ENCODE measurements at regions not wholly inside any gene's neighbourhood (a gene's known extent, or its start where the extent isn't known, plus 50 kb on each side); places are given as distances from the start of the nearest gene placed in this dataset.

- Histone ChIP-seq H3K27ac (no peak overlapping the region), H3K4me3 (no peak overlapping the region), H3K9me2 (replicated peaks; ENCODE audit: insufficient read depth) (no peaks in the 10 kb centered on the region), H2AFZ (no peak overlapping the region), H4K20me1 (ENCODE audit: insufficient read depth, poor library complexity, severe bottlenecking) (no peaks in the 10 kb centered on the region), H3K36me3 (replicated peaks; ENCODE audit: insufficient read depth, low read depth) (no peaks in the 10 kb centered on the region), H3K79me2 (no peaks in the 10 kb centered on the region), H3K4me1 (ENCODE audit: insufficient read depth) (no peaks in the 10 kb centered on the region), H3K27me3 (no peaks in the 10 kb centered on the region), H3K9me3 (ENCODE audit: low read depth) (no peaks in the 10 kb centered on the region), H3K4me2 (no peak overlapping the region)
- no peak for DNase-seq (ENCODE audit: low spot score)
- no peak for TF ChIP-seq EZH2phosphoT487 (IDR thresholded peaks at IDR 0.05; ENCODE audit: low read depth, severe bottlenecking, unreplicated experiment)
- TF ChIP-seq, protein P1, sequence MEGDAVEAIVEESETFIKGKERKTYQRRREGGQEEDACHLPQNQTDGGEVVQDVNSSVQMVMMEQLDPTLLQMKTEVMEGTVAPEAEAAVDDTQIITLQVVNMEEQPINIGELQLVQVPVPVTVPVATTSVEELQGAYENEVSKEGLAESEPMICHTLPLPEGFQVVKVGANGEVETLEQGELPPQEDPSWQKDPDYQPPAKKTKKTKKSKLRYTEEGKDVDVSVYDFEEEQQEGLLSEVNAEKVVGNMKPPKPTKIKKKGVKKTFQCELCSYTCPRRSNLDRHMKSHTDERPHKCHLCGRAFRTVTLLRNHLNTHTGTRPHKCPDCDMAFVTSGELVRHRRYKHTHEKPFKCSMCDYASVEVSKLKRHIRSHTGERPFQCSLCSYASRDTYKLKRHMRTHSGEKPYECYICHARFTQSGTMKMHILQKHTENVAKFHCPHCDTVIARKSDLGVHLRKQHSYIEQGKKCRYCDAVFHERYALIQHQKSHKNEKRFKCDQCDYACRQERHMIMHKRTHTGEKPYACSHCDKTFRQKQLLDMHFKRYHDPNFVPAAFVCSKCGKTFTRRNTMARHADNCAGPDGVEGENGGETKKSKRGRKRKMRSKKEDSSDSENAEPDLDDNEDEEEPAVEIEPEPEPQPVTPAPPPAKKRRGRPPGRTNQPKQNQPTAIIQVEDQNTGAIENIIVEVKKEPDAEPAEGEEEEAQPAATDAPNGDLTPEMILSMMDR (IDR thresholded peaks at IDR 0.05; ENCODE audit: poor library complexity): no peak
- no peak for TF ChIP-seq EZH2 (IDR thresholded peaks at IDR 0.05; ENCODE audit: borderline replicate concordance)
- WGBS (ENCODE audit: low lambda C conversion rate, missing lambda C conversion rate): 88% methylated on average over 35 of the region's 36 CpGs
Measured at GRCh38 chr10:131402771-131403650, 91.5 kb upstream of the TCERG1L start.

- TF ChIP-seq EZH2phosphoT487 (IDR thresholded peaks at IDR 0.05; ENCODE audit: low read depth, severe bottlenecking, unreplicated experiment) (no peak), EZH2 (IDR thresholded peaks at IDR 0.05; ENCODE audit: borderline replicate concordance) (no peak)
- TF ChIP-seq, protein P1 (IDR thresholded peaks at IDR 0.05; ENCODE audit: poor library complexity): no peak
- Histone ChIP-seq H3K27me3 (no peaks in the 10 kb centered on the region), H3K9me3 (ENCODE audit: low read depth) (no peaks in the 10 kb centered on the region), H3K9me2 (replicated peaks; ENCODE audit: insufficient read depth) (no peaks in the 10 kb centered on the region), H3K4me3 (no peak overlapping the region), H3K79me2 (no peaks in the 10 kb centered on the region), H3K36me3 (replicated peaks; ENCODE audit: insufficient read depth, low read depth) (no peaks in the 10 kb centered on the region), H3K4me1 (ENCODE audit: insufficient read depth) (no peaks in the 10 kb centered on the region), H3K27ac (no peak overlapping the region), H3K4me2 (no peak overlapping the region), H2AFZ (no peak overlapping the region), H4K20me1 (ENCODE audit: insufficient read depth, poor library complexity, severe bottlenecking) (no peaks in the 10 kb centered on the region)
- 80% methylated on average over 7 of the region's 7 CpGs for WGBS (ENCODE audit: low lambda C conversion rate, missing lambda C conversion rate)
- DNase-seq (ENCODE audit: low spot score): no peak
Measured at GRCh38 chr10:131403936-131404335, 92.4 kb upstream of the TCERG1L start.

GRCh38 chr10:131404886-131405285 is 93.4 kb upstream of the TCERG1L start:
- H3K79me2 ChIP-seq: no peaks in the 10 kb centered on the region
- H2AFZ ChIP-seq: no peak overlapping the region
- H3K27me3 ChIP-seq: no peaks in the 10 kb centered on the region
- WGBS (ENCODE audit: low lambda C conversion rate, missing lambda C conversion rate): 93% methylated on average over 10 of the region's 10 CpGs
- H3K9me3 ChIP-seq (ENCODE audit: low read depth): no peaks in the 10 kb centered on the region
- no peak overlapping the region for H3K4me2 ChIP-seq
- no peak overlapping the region for H3K27ac ChIP-seq
- DNase-seq (ENCODE audit: low spot score): no peak
- H4K20me1 ChIP-seq (ENCODE audit: insufficient read depth, poor library complexity, severe bottlenecking): no peaks in the 10 kb centered on the region
- H3K4me3 ChIP-seq: no peak overlapping the region
- no peaks in the 10 kb centered on the region for H3K4me1 ChIP-seq (ENCODE audit: insufficient read depth)
- H3K36me3 ChIP-seq (replicated peaks; ENCODE audit: insufficient read depth, low read depth): no peaks in the 10 kb centered on the region
- no peaks in the 10 kb centered on the region for H3K9me2 ChIP-seq (replicated peaks; ENCODE audit: insufficient read depth)
- TF ChIP-seq, protein P1 (IDR thresholded peaks at IDR 0.05; ENCODE audit: poor library complexity): no peak
- TF ChIP-seq EZH2 (IDR thresholded peaks at IDR 0.05; ENCODE audit: borderline replicate concordance): no peak
- TF ChIP-seq EZH2phosphoT487 (IDR thresholded peaks at IDR 0.05; ENCODE audit: low read depth, severe bottlenecking, unreplicated experiment): no peak
